Breast epithelium (tissue), 3 donors: ENCODE measurements at regions not wholly inside any gene's neighbourhood (a gene's known extent, or its start where the extent isn't known, plus 50 kb on each side); places are given as distances from the start of the nearest gene placed in this dataset.
A peak's percentile ranks its signal among the peaks of the same experiment; 100 is the strongest.

Experiments used
- CTCF ChIP-seq, 3 donors: fragments of 450-650 bp; IDR thresholded peaks; one replicate each; pipeline ENCODE4 v1.5.1; 2016 to 2017; ENCODE audit warnings: antibody characterized with exemption in 3 of 3, mild to moderate bottlenecking in 3 of 3, moderate library complexity in 3 of 3
- POLR2A ChIP-seq: fragments of 450-650 bp; IDR thresholded peaks from one replicate; pipeline ENCODE4 v1.6.1; 2016; ENCODE audit warnings: antibody characterized with exemption, mild to moderate bottlenecking, moderate library complexity
- POLR2AphosphoS5 ChIP-seq, 3 donors: sonication (generic); formaldehyde crosslinking; IDR thresholded peaks; one replicate each; pipeline ENCODE4 v1.6.1; 2017; ENCODE audit warnings: antibody characterized with exemption in 3 of 3

GRCh38 chr15:92840149-92840548 lies 60.0 kb upstream of the CHD2 start:
- TF ChIP-seq CTCF (IDR thresholded peaks at IDR 0.05) (no peak), POLR2AphosphoS5 (IDR thresholded peaks at IDR 0.05) (peak in 1 of 3 donors; percentile 64), POLR2A (no peak)
